PC-3 (cell line): ENCODE measurements at regions not wholly inside any gene's neighbourhood (a gene's known extent, or its start where the extent isn't known, plus 50 kb on each side); places are given as distances from the start of the nearest gene placed in this dataset.
A peak's percentile ranks its signal among the peaks of the same experiment; 100 is the strongest.

Experiments
- ATAC-seq: fragments of 200-7000 bp; cut with Tn5 transposase; 2 replicates; pipeline ENCODE4 v1.9.1; 2020; ENCODE audit warnings: mild to moderate bottlenecking, moderate library complexity
- BruUV-seq: library from RNA; stranded (reverse); fragments of 400-500 nt; replicated peaks from 2 replicates; lab custom pipeline; 2021; lab: Mats Ljungman, UMichigan
- CTCF ChIA-PET: fragments of 300-600 bp; sonication (Branson Sonifier 250); formaldehyde crosslinking; loops from one replicate; lab custom pipeline; 2022; ENCODE audit warnings: antibody characterized with exemption; lab: Charles Lee
- POLR2A ChIA-PET: fragments of 300-600 bp; sonication (Branson Sonifier 250); formaldehyde crosslinking; loops from one replicate; lab custom pipeline; 2022; ENCODE audit warnings: antibody characterized with exemption; ENCODE audit not compliant: unreplicated experiment; lab: Charles Lee
- DNase-seq: peaks from one replicate; pipeline ENCODE4 v3.0.0-alpha.2; 2015
- H2AFZ ChIP-seq: fragments of 300-600 bp; sonication (generic); 2 replicates; pipeline ENCODE4 v1.6.0; 2016; ENCODE audit warnings: antibody characterized with exemption, low read length
- H3F3A ChIP-seq: fragments of 300-600 bp; sonication (generic); one replicate; pipeline ENCODE4 v1.6.0; 2017; ENCODE audit warnings: antibody characterized with exemption, low read length, control low read depth, mild to moderate bottlenecking; ENCODE audit not compliant: unreplicated experiment
- H3K27ac ChIP-seq: fragments of 300-600 bp; sonication (generic); 2 replicates; pipeline ENCODE4 v1.5.1; 2016; ENCODE audit warnings: mild to moderate bottlenecking, low read length
- H3K27me3 ChIP-seq: fragments of 300-600 bp; sonication (generic); 2 replicates; pipeline ENCODE4 v1.6.1; 2016; ENCODE audit warnings: low read length, mixed read lengths
- H3K36me3 ChIP-seq: fragments of 300-600 bp; sonication (generic); 2 replicates; pipeline ENCODE4 v1.6.1; 2016; ENCODE audit warnings: low read depth, mixed run types, low read length, mixed read lengths
- H3K4me1 ChIP-seq: fragments of 300-600 bp; sonication (generic); 2 replicates; pipeline ENCODE4 v1.5.1; 2016; ENCODE audit warnings: low read length; ENCODE audit not compliant: insufficient read depth
- H3K4me2 ChIP-seq: fragments of 300-600 bp; sonication (generic); 2 replicates; pipeline ENCODE4 v1.6.0; 2016; ENCODE audit warnings: low read length
- H3K4me3 ChIP-seq: fragments of 300-600 bp; sonication (generic); 2 replicates; pipeline ENCODE4 v1.5.1; 2016; ENCODE audit warnings: mild to moderate bottlenecking, low read length, mixed read lengths
- H3K79me2 ChIP-seq: fragments of 300-600 bp; sonication (generic); 2 replicates; pipeline ENCODE4 v1.6.1; 2017; ENCODE audit warnings: low read length, mixed read lengths
- H3K9ac ChIP-seq: fragments of 300-600 bp; sonication (generic); 2 replicates; pipeline ENCODE4 v1.6.0; 2016; ENCODE audit warnings: mild to moderate bottlenecking, low read length
- H3K9me2 ChIP-seq: fragments of 300-600 bp; sonication (generic); replicated peaks from 2 replicates; pipeline ENCODE4 v1.6.1; 2016; ENCODE audit warnings: mixed run types, low read length, mixed read lengths
- H3K9me3 ChIP-seq: fragments of 300-600 bp; sonication (generic); 2 replicates; pipeline ENCODE4 v1.6.1; 2016; ENCODE audit warnings: low read length, mixed read lengths
- H4K20me1 ChIP-seq: fragments of 300-600 bp; sonication (generic); 2 replicates; pipeline ENCODE4 v1.6.1; 2016; ENCODE audit warnings: low read length, mixed read lengths
- CTCF ChIP-seq: fragments of 300-600 bp; sonication (generic); conservative IDR thresholded peaks from 2 replicates; pipeline ENCODE4 v1.5.1; 2017; ENCODE audit warnings: antibody characterized with exemption, low read depth, mild to moderate bottlenecking, low read length
- EZH2 ChIP-seq: fragments of 300-600 bp; sonication (generic); IDR thresholded peaks from one replicate; pipeline ENCODE4 v1.6.1; 2017; ENCODE audit warnings: antibody characterized with exemption, mild to moderate bottlenecking, low read length; ENCODE audit not compliant: unreplicated experiment
- EZH2phosphoT487 ChIP-seq: fragments of 300-600 bp; sonication (generic); IDR thresholded peaks from 2 replicates; pipeline ENCODE4 v1.6.1; 2018; ENCODE audit warnings: mild to moderate bottlenecking, antibody characterized with exemption, low read length, borderline replicate concordance
- intact Hi-C: fragments of 100-400 bp; cut with micrococcal nuclease; formaldehyde crosslinking; loops from 2 replicates; pipeline ENCODE4 v1.9.0; 2023

- H3K27me3 ChIP-seq: no peaks in the 10 kb centered on the region
- BruUV-seq: no TSS peak
- no peaks in the 10 kb centered on the region for H3K9me3 ChIP-seq
- H3K27ac ChIP-seq: no peak overlapping the region
- TF ChIP-seq EZH2 (no peak), EZH2phosphoT487 (no peak), CTCF (no peak)
- H3F3A ChIP-seq: no peaks in the 10 kb centered on the region
- no peaks in the 10 kb centered on the region for H4K20me1 ChIP-seq
- H3K4me1 ChIP-seq: peaks cover 25% of the 10 kb centered on the region; the same call in 1 of the 2 replicates
- H2AFZ ChIP-seq: no peak overlapping the region
- CTCF ChIA-PET: interaction anchor here (1.0 kb wide), 2 partner anchors 60 to 439 kb away, joined by 3 to 6 read pairs; no protein-coding TSS in a partner anchor
- POLR2A ChIA-PET: interaction anchor here (0.7 kb wide), 1 partner anchor 443 kb away, joined by 3 read pairs; no protein-coding TSS in a partner anchor
- H3K9ac ChIP-seq: no peak overlapping the region
- H3K9me2 ChIP-seq: no peaks in the 10 kb centered on the region
- intact Hi-C loops: loop anchor here (2.0 kb wide), 1 partner anchor 19 kb away; no protein-coding TSS in a partner anchor
- DNase-seq (peak; percentile 35), ATAC-seq (0 out of 2 replicates have a peak, but pooled peaks have one; percentile 50)
- no peaks in the 10 kb centered on the region for H3K36me3 ChIP-seq
- H3K4me2 ChIP-seq: no peak overlapping the region
- no peaks in the 10 kb centered on the region for H3K79me2 ChIP-seq
- no peak overlapping the region for H3K4me3 ChIP-seq
These were observed 121.3 kb downstream of the MPP7 start for GRCh38 chr10:28181478-28182096.

GRCh38 chr10:28180654-28181053, 122.2 kb downstream of the MPP7 start:
- Histone ChIP-seq H3K79me2 (no peaks in the 10 kb centered on the region), H3K4me1 (peaks cover 25% of the 10 kb centered on the region; the same call in 1 of the 2 replicates), H3K9ac (no peak overlapping the region), H3K27ac (no peak overlapping the region), H3K36me3 (no peaks in the 10 kb centered on the region), H3K27me3 (no peaks in the 10 kb centered on the region), H3K4me2 (no peak overlapping the region), H3F3A (no peaks in the 10 kb centered on the region), H3K9me2 (no peaks in the 10 kb centered on the region), H4K20me1 (no peaks in the 10 kb centered on the region), H3K9me3 (no peaks in the 10 kb centered on the region), H2AFZ (no peak overlapping the region), H3K4me3 (no peak overlapping the region)
- POLR2A ChIA-PET: interaction anchor here (0.7 kb wide), 1 partner anchor 41 kb away, joined by 3 read pairs; no protein-coding TSS in a partner anchor
- intact Hi-C loops: loop anchor here (2.0 kb wide), 1 partner anchor 20 kb away; no protein-coding TSS in a partner anchor
- ATAC-seq: peak; percentile 45; the same call in 1 of the 2 replicates
- BruUV-seq: no TSS peak
- DNase-seq: peak; percentile 43
- CTCF ChIA-PET: no interaction called here
- TF ChIP-seq CTCF: no peak
- TF ChIP-seq EZH2phosphoT487: no peak
- TF ChIP-seq EZH2: no peak

- no TSS peak for BruUV-seq
These were observed 123.1 kb downstream of the MPP7 start for GRCh38 chr10:28179743-28180099.

More at GRCh38 chr10:28179743-28180099, 123.1 kb downstream of the MPP7 start:
- H3K79me2 ChIP-seq: no peaks in the 10 kb centered on the region
- H3K27me3 ChIP-seq: no peaks in the 10 kb centered on the region
- ATAC-seq (no peak), DNase-seq (no peak)
- no peaks in the 10 kb centered on the region for H4K20me1 ChIP-seq
- intact Hi-C loops: loop anchor here (1.0 to 10.0 kb wide), 6 partner anchors 21 to 396 kb away; no protein-coding TSS in a partner anchor
- no peak overlapping the region for H3K4me2 ChIP-seq
- ChIA-PET CTCF (interaction anchor here (0.6 to 1.3 kb wide), 6 partner anchors 62 to 1338 kb away, joined by 3 to 19 read pairs (median 4); no protein-coding TSS in a partner anchor), POLR2A (interaction anchor here (0.6 kb wide), 1 partner anchor 436 kb away, joined by 3 read pairs; no protein-coding TSS in a partner anchor)
- H3K4me3 ChIP-seq: no peak overlapping the region
- H3K4me1 ChIP-seq: peaks cover 25% of the 10 kb centered on the region; the same call in 1 of the 2 replicates
- H2AFZ ChIP-seq: no peak overlapping the region
- no peak overlapping the region for H3K9ac ChIP-seq
- TF ChIP-seq CTCF (no peak), EZH2phosphoT487 (no peak), EZH2 (no peak)
- no peaks in the 10 kb centered on the region for H3K9me3 ChIP-seq
- no peaks in the 10 kb centered on the region for H3F3A ChIP-seq
- no peak overlapping the region for H3K27ac ChIP-seq
- H3K9me2 ChIP-seq: no peaks in the 10 kb centered on the region
- no peaks in the 10 kb centered on the region for H3K36me3 ChIP-seq
